GM18505 (cell line): ENCODE measurements at regions not wholly inside any gene's neighbourhood (a gene's known extent, or its start where the extent isn't known, plus 50 kb on each side); places are given as distances from the start of the nearest gene placed in this dataset.

Source experiments
- ATAC-seq: cut with Tn5 transposase; IDR thresholded peaks from one replicate; pipeline ENCODE4 v1.9.1; 2021; ENCODE audit not compliant: unreplicated experiment
- POLR2A ChIP-seq: IDR thresholded peaks from 4 replicates; pipeline ENCODE4 v1.6.1; 2011; ENCODE audit warnings: borderline replicate concordance; ENCODE audit not compliant: insufficient read depth, insufficient read length; ENCODE audit errors: extremely low read depth

DNA sequence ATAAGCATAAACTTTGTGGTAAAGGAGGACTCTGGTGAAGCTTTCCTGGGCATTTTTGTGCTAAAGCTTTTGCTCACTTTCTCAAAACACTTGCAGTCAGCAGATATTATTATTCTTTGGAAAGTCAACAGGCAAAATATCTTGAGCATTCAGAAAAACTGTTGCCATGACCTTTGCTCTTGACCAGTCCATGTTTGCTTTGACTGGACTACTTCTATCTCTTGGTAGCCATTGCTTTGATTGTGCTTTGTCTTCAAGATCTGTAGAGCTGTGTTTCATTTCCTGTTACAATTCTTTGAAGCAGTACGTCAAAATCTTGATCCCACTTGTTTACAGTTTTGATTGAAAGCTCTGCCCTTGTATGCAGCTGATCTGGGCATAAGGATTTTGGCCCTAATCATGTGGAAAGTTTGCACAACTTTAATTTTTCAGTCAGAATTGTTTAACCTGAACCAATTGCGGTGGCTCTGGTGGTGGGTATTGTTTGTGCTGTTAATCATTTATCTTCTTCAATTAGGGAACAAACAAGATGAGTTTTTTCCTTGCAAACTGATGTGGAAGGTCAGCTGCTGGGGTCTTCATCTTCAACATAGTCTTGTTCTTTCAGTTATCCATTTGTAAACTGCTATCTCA lies 121.5 kb upstream of the NUDT6 start:
- no peak for ATAC-seq
- TF ChIP-seq POLR2A, result no peak

GRCh38 chr4:123046096-123046495 lies 123.7 kb upstream of the NUDT6 start:
- ATAC-seq, result no peak
- no peak for TF ChIP-seq POLR2A

- no peak for ATAC-seq
- TF ChIP-seq POLR2A, result no peak
These were observed 127.6 kb upstream of the NUDT6 start for GRCh38 chr4:123050018-123050417.

- no peak for TF ChIP-seq POLR2A
- ATAC-seq, result no peak
These were observed 129.6 kb upstream of the NUDT6 start for GRCh38 chr4:123052007-123052406.

DNA sequence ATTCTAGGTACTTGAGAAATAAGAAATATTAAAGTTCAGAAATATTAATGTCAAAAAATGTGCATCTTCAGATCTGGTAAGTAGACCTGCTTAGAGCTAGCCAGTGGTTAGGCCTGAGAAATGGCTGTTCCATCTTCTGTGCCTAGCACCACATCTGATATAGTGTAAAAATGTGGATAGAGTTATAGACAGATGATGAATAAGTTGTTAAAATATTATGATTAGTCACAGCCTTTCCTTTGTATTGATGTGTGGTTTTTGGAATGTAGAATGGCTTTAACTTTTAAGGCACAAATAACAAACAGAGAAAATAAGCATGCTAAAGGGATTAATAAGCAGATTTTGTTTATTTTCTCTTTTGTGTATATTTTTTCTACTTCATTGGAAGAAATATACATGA lies 133.5 kb upstream of the NUDT6 start:
- no peak for TF ChIP-seq POLR2A
- ATAC-seq, result no peak

- no peak for TF ChIP-seq POLR2A
- no peak for ATAC-seq
These were observed 137.8 kb upstream of the NUDT6 start for GRCh38 chr4:123060039-123060770.

DNA sequence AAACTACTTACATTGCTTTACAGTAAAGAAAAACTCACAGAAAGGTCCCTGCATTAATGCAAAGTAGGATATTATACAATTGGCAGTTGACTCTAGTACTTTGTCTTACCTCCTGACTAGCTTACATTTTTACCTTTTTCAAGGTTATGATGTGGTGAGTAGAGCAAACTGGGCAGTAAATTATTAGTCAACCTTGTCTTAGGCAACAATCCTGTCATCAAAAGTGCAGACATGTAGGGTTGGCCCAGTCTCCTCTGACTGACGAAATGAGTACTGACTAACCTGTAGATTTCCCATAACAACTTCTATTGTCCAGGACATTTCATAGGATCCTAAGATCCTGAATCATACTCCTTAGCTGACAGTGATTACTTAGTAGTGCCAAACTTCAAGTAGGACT lies 142.0 kb upstream of the NUDT6 start:
- ATAC-seq, result no peak
- TF ChIP-seq POLR2A, result no peak

DNA sequence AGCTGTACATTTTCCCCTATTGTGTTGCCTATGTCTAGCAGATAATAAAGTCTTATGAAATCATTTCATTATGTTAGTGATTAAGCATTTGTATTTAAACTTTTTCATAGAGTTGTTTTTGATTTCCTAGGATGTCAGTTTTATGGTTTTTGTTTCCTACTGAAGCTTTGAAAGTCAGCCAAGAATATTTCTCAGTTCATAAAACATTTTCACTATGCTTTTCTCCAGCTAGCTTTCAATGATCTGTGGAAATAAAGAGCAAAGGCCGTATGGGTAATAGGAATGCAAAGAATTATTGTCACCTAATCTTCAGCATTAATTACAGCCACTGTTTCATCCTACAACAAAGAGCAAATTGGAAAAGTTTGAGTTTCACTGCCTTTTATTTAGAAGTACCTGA lies 145.7 kb upstream of the NUDT6 start:
- ATAC-seq, result no peak

DNA sequence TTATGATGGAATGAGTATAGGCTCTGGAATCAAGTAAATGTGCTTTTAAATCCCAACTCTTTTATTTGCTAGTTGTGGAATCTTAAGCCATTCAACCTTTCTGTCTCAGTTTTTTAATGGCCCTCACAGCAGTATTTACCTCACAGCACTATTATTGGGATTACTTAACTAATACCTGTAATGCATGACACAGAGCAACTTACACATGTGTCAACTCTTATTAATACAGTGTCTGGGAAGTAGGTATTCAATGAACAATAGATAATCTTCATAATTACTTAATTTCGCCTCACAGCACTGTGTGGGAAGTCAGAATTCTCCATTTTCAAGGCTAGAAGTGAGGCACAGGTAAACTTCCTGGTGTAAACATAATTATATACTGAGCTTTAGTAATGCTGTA lies 149.7 kb upstream of the NUDT6 start:
- TF ChIP-seq POLR2A, result no peak
- ATAC-seq, result no peak

More for the DNA sequence above, 145.7 kb upstream of the NUDT6 start:
- TF ChIP-seq POLR2A, result no peak

- no peak for TF ChIP-seq POLR2A
- ATAC-seq, result no peak
These were observed 151.3 kb upstream of the NUDT6 start for GRCh38 chr4:123073650-123074049.

GRCh38 chr4:123077330-123077729 lies 154.9 kb upstream of the NUDT6 start:
- TF ChIP-seq POLR2A, result no peak
- no peak for ATAC-seq

DNA sequence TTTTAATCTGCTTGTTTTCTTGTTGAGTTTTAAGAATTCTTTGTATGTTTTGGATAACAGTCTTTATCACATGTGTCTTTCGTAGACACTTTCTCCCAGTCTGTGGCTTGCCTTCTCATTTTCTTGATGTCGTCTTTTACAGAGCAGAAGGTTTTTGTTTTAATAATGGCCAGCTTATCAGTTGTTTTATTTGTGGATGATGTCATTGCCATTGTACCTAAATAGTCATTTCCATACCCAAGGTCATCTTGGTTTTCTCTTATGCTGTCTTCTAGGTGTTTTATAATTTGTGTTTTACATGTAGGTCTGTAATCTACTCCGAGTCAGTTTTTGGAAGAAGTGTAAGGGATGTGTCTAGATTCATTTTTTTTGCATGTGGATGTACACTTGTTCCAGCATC lies 159.6 kb upstream of the NUDT6 start:
- TF ChIP-seq POLR2A, result no peak
- ATAC-seq, result no peak

DNA sequence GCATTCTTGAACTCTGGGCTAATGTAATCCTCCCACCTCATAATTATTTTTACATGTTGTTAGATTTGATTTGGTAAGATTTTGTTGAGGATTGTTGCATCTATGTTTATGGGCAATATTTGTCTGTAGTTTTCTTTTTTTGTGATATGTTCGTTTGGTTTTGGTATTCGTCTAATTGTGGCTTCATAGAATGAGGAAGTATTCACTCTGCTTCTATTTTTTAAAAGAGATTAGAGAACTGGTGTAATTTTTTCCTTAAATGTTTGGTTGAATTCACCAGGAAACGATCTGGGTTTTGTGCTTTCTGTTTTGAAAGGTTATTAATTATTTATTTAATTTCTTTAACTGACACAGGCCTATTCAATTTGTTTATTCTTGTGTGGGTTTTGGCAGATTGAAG lies 161.2 kb upstream of the NUDT6 start:
- TF ChIP-seq POLR2A, result no peak
- ATAC-seq, result no peak

DNA sequence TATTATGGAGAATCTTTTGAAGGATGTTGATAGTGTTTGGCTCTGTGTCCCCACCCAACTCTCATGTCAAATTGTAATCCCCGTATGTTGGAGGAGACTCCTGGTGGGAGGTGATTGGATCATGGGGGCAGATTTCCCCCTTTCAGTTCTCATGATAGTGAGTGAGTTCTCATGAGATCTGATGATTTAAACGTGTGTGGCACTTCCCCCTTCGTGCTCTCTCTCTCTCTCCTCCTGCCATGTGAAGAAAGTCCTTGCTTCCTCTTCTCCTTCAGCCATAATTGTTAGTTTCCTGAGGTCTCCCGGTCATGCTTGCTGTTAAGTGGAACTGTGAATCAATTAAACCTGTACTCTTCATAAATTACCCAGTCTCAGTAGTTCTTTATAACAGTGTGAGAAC lies 166.1 kb upstream of the NUDT6 start:
- ATAC-seq, result no peak
- TF ChIP-seq POLR2A, result no peak
